Hepatocyte (in vitro differentiated cells): ENCODE measurements at regions not wholly inside any gene's neighbourhood (a gene's known extent, or its start where the extent isn't known, plus 50 kb on each side); places are given as distances from the start of the nearest gene placed in this dataset.

Experiments used
- DNase-seq: peaks from one replicate; pipeline ENCODE4 v3.0.0-alpha.2; 2016; ENCODE audit warnings: low spot score
- H2AFZ ChIP-seq: fragments of 200-600 bp; sonication (generic); 2 replicates; pipeline ENCODE4 v1.6.0; 2016; ENCODE audit warnings: antibody characterized with exemption, mild to moderate bottlenecking
- H3K27ac ChIP-seq: fragments of 200-600 bp; sonication (generic); 2 replicates; pipeline ENCODE4 v1.5.1; 2016; ENCODE audit warnings: mild to moderate bottlenecking
- H3K27me3 ChIP-seq: fragments of 200-600 bp; sonication (generic); 2 replicates; pipeline ENCODE4 v1.6.1; 2016
- H3K36me3 ChIP-seq: fragments of 200-600 bp; sonication (generic); replicated peaks from 2 replicates; pipeline ENCODE4 v1.5.1; 2016; ENCODE audit warnings: low read depth; ENCODE audit not compliant: insufficient read depth
- H3K4me1 ChIP-seq: fragments of 200-600 bp; sonication (generic); 2 replicates; pipeline ENCODE4 v1.5.1; 2016; ENCODE audit warnings: mild to moderate bottlenecking, moderate library complexity; ENCODE audit not compliant: insufficient read depth
- H3K4me2 ChIP-seq: fragments of 200-600 bp; sonication (generic); 2 replicates; pipeline ENCODE4 v1.6.0; 2016
- H3K4me3 ChIP-seq: fragments of 200-600 bp; sonication (generic); 2 replicates; pipeline ENCODE4 v1.5.1; 2016; ENCODE audit warnings: mild to moderate bottlenecking
- H3K79me2 ChIP-seq: fragments of 200-600 bp; sonication (generic); 2 replicates; pipeline ENCODE4 v1.6.0; 2017; ENCODE audit warnings: mild to moderate bottlenecking
- H3K9me2 ChIP-seq: fragments of 200-600 bp; sonication (generic); replicated peaks from 2 replicates; pipeline ENCODE4 v1.6.0; 2017; ENCODE audit warnings: mild to moderate bottlenecking; ENCODE audit not compliant: insufficient read depth
- H3K9me3 ChIP-seq: fragments of 200-600 bp; sonication (generic); 2 replicates; pipeline ENCODE4 v1.5.1; 2016; ENCODE audit warnings: low read depth, mild to moderate bottlenecking
- H4K20me1 ChIP-seq: fragments of 200-600 bp; sonication (generic); 2 replicates; pipeline ENCODE4 v1.6.0; 2016; ENCODE audit warnings: mild to moderate bottlenecking; ENCODE audit not compliant: insufficient read depth, poor library complexity, severe bottlenecking
- EZH2 ChIP-seq: fragments of 200-600 bp; sonication (generic); IDR thresholded peaks from 2 replicates; pipeline ENCODE4 v1.6.1; 2016; ENCODE audit warnings: antibody characterized with exemption, mild to moderate bottlenecking, borderline replicate concordance
- EZH2phosphoT487 ChIP-seq: fragments of 200-600 bp; sonication (generic); IDR thresholded peaks from one replicate; pipeline ENCODE4 v1.6.1; 2018; ENCODE audit warnings: antibody characterized with exemption, mild to moderate bottlenecking, low read depth, moderate library complexity; ENCODE audit not compliant: unreplicated experiment, severe bottlenecking
- WGBS: methylation state at CpG from one replicate; pipeline ENCODE4 v1.1.6; 2016; ENCODE audit warnings: low lambda C conversion rate; ENCODE audit errors: missing lambda C conversion rate; 5-methylcytosine and 5-hydroxymethylcytosine counted together
- TF ChIP-seq, protein P1 (sequence below): fragments of 200-600 bp; sonication (generic); IDR thresholded peaks from 2 replicates; pipeline ENCODE4 v1.5.1; 2016; ENCODE audit warnings: antibody characterized with exemption, mild to moderate bottlenecking; ENCODE audit not compliant: poor library complexity

- no peak for TF ChIP-seq EZH2
- TF ChIP-seq EZH2phosphoT487 = no peak
- TF ChIP-seq, protein P1, sequence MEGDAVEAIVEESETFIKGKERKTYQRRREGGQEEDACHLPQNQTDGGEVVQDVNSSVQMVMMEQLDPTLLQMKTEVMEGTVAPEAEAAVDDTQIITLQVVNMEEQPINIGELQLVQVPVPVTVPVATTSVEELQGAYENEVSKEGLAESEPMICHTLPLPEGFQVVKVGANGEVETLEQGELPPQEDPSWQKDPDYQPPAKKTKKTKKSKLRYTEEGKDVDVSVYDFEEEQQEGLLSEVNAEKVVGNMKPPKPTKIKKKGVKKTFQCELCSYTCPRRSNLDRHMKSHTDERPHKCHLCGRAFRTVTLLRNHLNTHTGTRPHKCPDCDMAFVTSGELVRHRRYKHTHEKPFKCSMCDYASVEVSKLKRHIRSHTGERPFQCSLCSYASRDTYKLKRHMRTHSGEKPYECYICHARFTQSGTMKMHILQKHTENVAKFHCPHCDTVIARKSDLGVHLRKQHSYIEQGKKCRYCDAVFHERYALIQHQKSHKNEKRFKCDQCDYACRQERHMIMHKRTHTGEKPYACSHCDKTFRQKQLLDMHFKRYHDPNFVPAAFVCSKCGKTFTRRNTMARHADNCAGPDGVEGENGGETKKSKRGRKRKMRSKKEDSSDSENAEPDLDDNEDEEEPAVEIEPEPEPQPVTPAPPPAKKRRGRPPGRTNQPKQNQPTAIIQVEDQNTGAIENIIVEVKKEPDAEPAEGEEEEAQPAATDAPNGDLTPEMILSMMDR = no peak
- H3K9me3 ChIP-seq = no peaks in the 10 kb centered on the region
- H3K4me3 ChIP-seq = no peak overlapping the region
- no peak overlapping the region for H3K27ac ChIP-seq
- H3K4me1 ChIP-seq = no peaks in the 10 kb centered on the region
- H3K9me2 ChIP-seq = no peaks in the 10 kb centered on the region
- H3K36me3 ChIP-seq = no peaks in the 10 kb centered on the region
- H2AFZ ChIP-seq = no peak overlapping the region
- DNase-seq = no peak
- H3K4me2 ChIP-seq = no peak overlapping the region
- no peaks in the 10 kb centered on the region for H4K20me1 ChIP-seq
- H3K79me2 ChIP-seq = no peaks in the 10 kb centered on the region
- H3K27me3 ChIP-seq = no peaks in the 10 kb centered on the region
- 91% methylated on average over 3 of the region's 3 CpGs for WGBS
Observed at GRCh38 chr6:127032971-127033370, 85.5 kb upstream of the RSPO3 start.

DNA sequence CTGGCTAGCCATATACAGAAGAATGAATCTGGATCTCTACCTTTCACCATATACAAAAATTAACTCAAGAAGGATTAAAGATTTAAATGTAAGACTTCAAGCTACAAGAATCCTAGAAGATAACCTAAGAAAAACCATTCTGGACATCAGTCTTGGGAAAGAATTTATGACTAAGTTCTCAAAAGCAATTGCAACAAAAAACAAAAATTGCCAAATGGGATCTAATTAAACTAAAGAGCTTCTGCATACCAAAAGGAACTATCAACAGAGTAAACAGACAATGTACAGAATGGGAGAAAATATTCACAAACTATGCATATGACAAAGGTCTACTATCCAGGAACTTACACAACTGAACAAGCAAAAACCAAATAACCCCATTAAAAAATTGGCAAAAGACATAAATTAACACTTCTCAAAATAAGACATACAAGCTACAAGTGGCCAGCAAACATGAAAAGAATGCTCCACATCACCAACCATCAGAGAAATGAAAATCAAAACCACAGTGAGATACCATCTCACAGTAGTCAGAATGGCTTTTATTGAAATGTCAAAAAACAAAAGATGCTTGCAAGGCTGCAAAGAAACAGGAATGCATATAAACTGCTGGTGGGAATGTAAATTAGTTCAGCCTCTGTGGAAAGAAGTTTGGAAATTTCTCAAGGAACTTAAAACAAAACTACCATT, 66.8 kb upstream of the RSPO3 start:
- Histone ChIP-seq H3K4me2 (no peak overlapping the region), H3K4me1 (no peaks in the 10 kb centered on the region), H3K4me3 (no peak overlapping the region), H3K27ac (no peak overlapping the region), H3K9me3 (no peaks in the 10 kb centered on the region), H3K27me3 (no peaks in the 10 kb centered on the region), H3K9me2 (no peaks in the 10 kb centered on the region), H3K79me2 (no peaks in the 10 kb centered on the region), H3K36me3 (no peaks in the 10 kb centered on the region), H4K20me1 (no peaks in the 10 kb centered on the region), H2AFZ (no peak overlapping the region)
- no peak for DNase-seq
- TF ChIP-seq, protein P1 = no peak
- TF ChIP-seq EZH2 (no peak), EZH2phosphoT487 (no peak)

DNA sequence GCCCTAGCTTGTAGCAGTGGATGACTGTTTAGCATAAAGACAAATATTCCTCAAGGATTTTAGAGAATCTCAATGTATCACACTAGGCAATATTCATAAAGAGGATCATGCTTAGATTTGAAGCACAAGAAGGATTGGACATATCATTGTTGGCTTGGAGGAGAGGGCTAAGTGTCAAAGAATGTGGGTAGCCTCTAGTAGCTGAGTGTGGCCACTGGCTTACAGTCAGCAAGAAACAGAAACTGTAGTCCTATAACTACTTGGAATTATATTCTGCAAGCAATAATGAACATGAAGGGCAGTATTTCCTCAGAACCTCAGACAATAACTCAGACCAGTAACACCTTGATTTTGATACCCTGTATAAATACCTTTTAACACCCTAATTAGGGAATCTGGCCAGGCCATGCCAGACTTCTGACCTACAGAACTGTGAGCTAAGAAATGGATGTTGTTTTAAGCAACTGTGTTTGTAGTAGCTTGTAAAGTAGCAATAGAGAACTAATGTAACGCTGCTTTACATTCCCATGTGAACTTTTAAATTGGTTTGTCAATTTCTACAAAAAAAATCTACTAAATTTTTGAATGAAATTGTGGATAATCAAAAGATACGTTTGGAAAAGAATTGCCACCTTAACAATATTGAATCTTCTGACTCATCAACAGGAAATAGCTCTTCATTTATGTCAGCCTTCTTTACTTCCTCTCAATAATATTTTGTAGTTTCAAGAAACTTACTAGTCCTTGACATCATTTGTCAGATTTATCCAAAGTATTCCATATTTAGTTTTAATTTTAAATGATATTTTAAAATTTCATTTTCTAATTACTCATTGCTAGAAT, 65.2 kb upstream of the RSPO3 start:
- H3K79me2 ChIP-seq = no peaks in the 10 kb centered on the region

More for the DNA sequence above, 65.2 kb upstream of the RSPO3 start:
- Histone ChIP-seq H4K20me1 (no peaks in the 10 kb centered on the region), H3K4me2 (no peak overlapping the region), H3K4me1 (no peaks in the 10 kb centered on the region), H2AFZ (no peak overlapping the region), H3K9me3 (no peaks in the 10 kb centered on the region), H3K27me3 (no peaks in the 10 kb centered on the region), H3K27ac (no peak overlapping the region), H3K4me3 (no peak overlapping the region), H3K36me3 (no peaks in the 10 kb centered on the region), H3K9me2 (no peaks in the 10 kb centered on the region)
- WGBS = 77% methylated on average over 2 of the region's 2 CpGs
- TF ChIP-seq EZH2phosphoT487 (no peak), EZH2 (no peak)
- TF ChIP-seq, protein P1 = no peak
- no peak for DNase-seq
